LNCaP clone FGC (cell line): ENCODE measurements at regions not wholly inside any gene's neighbourhood (a gene's known extent, or its start where the extent isn't known, plus 50 kb on each side); places are given as distances from the start of the nearest gene placed in this dataset.

Experiments used
- DNase-seq: peaks from one replicate; pipeline ENCODE4 v3.0.0-alpha.2; 2011; ENCODE audit warnings: low read depth
- H3K4me3 ChIP-seq: 2 replicates; pipeline ENCODE4 v1.5.1; 2011; ENCODE audit warnings: mild to moderate bottlenecking, low read depth, low read length, control low read depth
- TF ChIP-seq, protein P1 (sequence below): IDR thresholded peaks from 2 replicates; pipeline ENCODE4 v1.5.1; 2012; ENCODE audit warnings: mild to moderate bottlenecking; ENCODE audit not compliant: control insufficient read depth, insufficient read depth; ENCODE audit errors: extremely low read depth

DNA sequence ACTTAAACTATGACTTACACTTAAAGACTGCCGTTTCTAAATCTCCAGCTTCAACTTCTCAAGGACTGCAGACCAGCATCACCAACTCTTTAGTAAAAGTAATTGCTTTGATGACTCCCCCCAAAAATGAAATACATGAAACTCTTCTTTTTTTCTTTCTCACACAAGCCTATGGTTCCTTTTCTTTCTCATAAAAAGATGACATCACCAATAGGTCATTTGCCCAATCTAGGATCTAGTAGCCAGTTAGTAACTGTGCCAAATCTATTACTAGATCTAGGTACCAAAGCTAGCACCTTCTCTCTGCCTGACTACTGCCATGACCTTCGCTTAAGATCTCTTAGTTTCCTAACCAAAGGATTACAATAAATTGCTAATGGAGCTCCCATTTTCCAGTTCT, 1266.0 kb upstream of the ADGRL4 start:
- no peak overlapping the region for H3K4me3 ChIP-seq
- TF ChIP-seq, protein P1, sequence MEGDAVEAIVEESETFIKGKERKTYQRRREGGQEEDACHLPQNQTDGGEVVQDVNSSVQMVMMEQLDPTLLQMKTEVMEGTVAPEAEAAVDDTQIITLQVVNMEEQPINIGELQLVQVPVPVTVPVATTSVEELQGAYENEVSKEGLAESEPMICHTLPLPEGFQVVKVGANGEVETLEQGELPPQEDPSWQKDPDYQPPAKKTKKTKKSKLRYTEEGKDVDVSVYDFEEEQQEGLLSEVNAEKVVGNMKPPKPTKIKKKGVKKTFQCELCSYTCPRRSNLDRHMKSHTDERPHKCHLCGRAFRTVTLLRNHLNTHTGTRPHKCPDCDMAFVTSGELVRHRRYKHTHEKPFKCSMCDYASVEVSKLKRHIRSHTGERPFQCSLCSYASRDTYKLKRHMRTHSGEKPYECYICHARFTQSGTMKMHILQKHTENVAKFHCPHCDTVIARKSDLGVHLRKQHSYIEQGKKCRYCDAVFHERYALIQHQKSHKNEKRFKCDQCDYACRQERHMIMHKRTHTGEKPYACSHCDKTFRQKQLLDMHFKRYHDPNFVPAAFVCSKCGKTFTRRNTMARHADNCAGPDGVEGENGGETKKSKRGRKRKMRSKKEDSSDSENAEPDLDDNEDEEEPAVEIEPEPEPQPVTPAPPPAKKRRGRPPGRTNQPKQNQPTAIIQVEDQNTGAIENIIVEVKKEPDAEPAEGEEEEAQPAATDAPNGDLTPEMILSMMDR: no peak
- DNase-seq: no peak

DNA sequence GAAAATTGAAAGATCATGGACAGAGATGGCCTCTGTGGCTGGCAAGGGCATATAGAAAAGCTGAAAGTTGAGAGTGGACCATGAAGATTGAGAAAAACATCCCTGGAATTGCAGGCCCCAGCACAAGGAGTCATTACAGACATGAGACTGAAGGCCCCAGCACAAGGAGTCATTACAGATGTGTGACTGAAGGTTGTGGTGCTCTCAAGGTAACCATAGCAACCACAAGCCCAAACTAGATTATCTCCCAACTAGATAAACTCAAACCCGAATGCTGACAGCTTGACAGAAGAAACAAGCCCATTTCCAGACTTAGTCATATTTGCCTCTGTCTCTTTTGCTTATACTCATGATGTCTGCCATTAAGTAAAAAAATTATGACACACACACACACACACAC, 1252.1 kb upstream of the ADGRL4 start:
- no peak for DNase-seq
- TF ChIP-seq, protein P1: no peak
- no peak overlapping the region for H3K4me3 ChIP-seq

DNA sequence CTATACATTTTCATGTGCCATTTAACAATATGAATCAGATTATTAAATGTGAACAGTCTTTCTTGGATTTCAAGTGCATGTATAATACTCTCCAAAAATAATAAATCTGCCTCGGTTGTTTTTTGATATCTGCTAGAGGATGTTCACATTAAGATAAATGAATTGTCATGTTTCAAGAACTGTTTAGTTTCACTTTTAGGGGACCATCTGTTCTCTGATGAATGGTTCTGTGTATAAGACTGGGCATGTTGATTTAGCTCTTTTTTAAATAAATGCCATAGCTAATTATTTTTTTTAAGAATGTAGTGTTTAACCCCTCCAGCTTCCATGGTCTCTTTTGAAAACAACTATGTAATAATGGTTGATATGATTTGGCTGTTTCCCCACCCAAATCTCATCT, 1245.1 kb upstream of the ADGRL4 start:
- TF ChIP-seq, protein P1: no peak
- no peak for DNase-seq

DNA sequence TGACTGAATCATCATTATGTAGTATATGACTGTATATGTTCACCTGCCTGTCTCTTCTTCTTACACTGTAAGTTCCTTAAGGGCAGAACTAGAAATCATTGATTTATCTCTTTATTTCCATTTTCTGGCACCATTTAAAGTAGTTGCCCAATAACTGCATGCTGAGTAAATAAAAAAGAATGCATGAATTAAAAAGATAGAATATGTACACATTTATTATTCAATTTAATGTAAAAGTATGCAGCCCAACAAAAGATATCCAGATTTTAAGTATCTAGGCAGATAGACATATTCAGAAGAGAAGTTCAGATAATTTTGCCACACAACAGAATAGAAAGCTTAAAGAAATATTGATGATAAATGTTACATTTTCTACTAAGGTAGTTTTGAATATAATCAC, 1244.6 kb upstream of the ADGRL4 start:
- no peak overlapping the region for H3K4me3 ChIP-seq
- no peak for DNase-seq
- TF ChIP-seq, protein P1: no peak

More for the DNA sequence above, 1245.1 kb upstream of the ADGRL4 start:
- no peak overlapping the region for H3K4me3 ChIP-seq

GRCh38 chr1:80250573-80251168, 1244.1 kb upstream of the ADGRL4 start:
- TF ChIP-seq, protein P1: no peak
- DNase-seq: peak; percentile 8
- no peak overlapping the region for H3K4me3 ChIP-seq

- TF ChIP-seq, protein P1: no peak
- DNase-seq: no peak
- H3K4me3 ChIP-seq: no peak overlapping the region
Measured at GRCh38 chr1:80249699-80250098, 1243.2 kb upstream of the ADGRL4 start.

DNA sequence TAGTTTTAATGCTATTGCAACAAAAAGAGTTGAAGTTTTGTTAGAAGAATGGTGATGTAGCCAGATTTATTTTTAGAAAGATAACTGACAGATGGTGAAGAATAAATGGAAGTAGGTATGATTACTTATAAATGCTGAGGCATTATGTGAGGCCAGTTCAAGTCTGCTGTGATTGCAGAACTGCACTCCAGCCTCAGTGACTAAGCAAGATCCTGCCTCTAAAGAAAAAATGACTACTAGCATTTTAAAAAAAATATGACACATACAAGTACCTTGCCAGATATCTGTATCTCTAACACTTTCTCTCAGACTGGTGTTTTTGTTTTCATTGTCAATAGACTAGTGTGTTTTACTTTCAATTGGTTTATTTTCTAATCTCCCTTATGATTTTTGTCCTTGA, 1242.4 kb upstream of the ADGRL4 start:
- no peak for DNase-seq
- TF ChIP-seq, protein P1: no peak
- no peak overlapping the region for H3K4me3 ChIP-seq
